ENCODE measurements at regions not wholly inside any gene's neighbourhood (a gene's known extent, or its start where the extent isn't known, plus 50 kb on each side); places are given as distances from the start of the nearest gene placed in this dataset.

DNA sequence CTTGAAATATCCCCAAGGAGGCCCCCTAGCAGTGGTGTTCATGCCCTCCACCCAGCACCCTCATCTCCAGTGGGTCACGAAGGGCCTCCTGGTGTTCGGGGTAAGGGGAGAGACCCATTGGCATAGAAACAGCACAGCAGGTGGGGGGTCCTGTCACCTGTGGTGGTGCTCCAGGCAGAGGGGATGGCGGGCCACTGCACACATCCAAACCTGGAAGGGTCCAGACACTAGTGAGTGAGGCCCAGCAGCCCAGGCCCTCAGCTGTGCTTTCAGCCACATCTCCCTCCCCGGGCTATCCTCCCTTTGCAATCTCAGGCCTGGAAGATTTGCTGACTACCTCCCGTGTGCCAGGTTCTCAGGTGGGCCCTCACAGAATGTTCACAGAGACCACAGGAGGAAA is 59.4 kb upstream of the LYVE1 start:
- no peaks in the 10 kb centered on the region for H3K36me3 ChIP-seq (ENCODE audit: insufficient read depth, low read length)
- H2AFZ ChIP-seq (ENCODE audit: low read depth, low read length) = no peak overlapping the region
- no peak overlapping the region for H3K4me3 ChIP-seq (ENCODE audit: low read length)
- no peaks in the 10 kb centered on the region for H3K27me3 ChIP-seq (ENCODE audit: insufficient read depth, low read length)
- no peaks in the 10 kb centered on the region for H3K4me1 ChIP-seq (ENCODE audit: insufficient read depth, low read length)
- no peaks in the 10 kb centered on the region for H3K9me3 ChIP-seq (ENCODE audit: low read length)

DNA sequence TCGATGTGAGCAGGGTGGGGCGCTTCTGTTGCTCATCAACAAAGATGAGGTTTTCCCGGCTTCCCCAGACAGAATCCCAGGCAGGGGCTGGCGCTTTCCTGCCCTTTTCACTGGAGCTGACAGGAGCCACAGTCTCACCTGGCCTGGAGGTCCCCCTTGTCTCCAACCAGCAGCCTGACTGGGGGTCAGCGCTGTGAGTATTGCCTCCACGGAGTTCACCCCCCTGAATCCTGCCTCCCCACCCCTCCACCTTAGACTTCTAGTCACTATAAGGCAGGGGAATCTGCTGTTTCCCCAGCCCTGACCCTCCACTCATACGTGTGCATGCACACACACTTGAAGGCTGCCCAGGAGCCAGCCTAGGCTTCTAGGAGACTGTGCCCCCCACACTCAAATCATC is 58.8 kb upstream of the LYVE1 start:
- H2AFZ ChIP-seq (ENCODE audit: low read depth, low read length) = no peak overlapping the region
- H3K27me3 ChIP-seq (ENCODE audit: insufficient read depth, low read length) = no peaks in the 10 kb centered on the region
- no peaks in the 10 kb centered on the region for H3K36me3 ChIP-seq (ENCODE audit: insufficient read depth, low read length)
- no peaks in the 10 kb centered on the region for H3K9me3 ChIP-seq (ENCODE audit: low read length)
- H3K4me1 ChIP-seq (ENCODE audit: insufficient read depth, low read length) = no peaks in the 10 kb centered on the region
- no peak overlapping the region for H3K4me3 ChIP-seq (ENCODE audit: low read length)

DNA sequence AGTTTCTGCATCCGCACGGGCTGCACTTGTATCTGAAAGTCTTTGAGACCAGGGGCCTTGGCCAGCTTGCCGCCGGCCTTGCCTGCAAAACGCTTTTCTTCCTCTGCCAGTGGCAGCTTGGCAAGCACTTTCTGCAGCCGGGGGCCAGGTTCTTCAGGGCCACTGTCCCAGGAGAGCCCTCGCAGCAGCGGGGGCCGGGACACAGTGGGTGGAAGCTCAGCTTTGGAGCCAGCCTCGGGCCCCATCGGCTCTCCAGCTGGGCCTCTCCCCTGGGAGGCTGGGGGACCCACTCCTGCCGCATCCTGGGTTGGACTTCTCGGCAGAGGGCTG is 57.5 kb upstream of the LYVE1 start:
- Histone ChIP-seq H3K27me3 (ENCODE audit: insufficient read depth, low read length) (no peaks in the 10 kb centered on the region), H2AFZ (ENCODE audit: low read depth, low read length) (no peak overlapping the region), H3K4me1 (ENCODE audit: insufficient read depth, low read length) (peaks cover 1% of the 10 kb centered on the region), H3K4me3 (ENCODE audit: low read length) (no peak overlapping the region), H3K9me3 (ENCODE audit: low read length) (no peaks in the 10 kb centered on the region), H3K36me3 (ENCODE audit: insufficient read depth, low read length) (no peaks in the 10 kb centered on the region)

DNA sequence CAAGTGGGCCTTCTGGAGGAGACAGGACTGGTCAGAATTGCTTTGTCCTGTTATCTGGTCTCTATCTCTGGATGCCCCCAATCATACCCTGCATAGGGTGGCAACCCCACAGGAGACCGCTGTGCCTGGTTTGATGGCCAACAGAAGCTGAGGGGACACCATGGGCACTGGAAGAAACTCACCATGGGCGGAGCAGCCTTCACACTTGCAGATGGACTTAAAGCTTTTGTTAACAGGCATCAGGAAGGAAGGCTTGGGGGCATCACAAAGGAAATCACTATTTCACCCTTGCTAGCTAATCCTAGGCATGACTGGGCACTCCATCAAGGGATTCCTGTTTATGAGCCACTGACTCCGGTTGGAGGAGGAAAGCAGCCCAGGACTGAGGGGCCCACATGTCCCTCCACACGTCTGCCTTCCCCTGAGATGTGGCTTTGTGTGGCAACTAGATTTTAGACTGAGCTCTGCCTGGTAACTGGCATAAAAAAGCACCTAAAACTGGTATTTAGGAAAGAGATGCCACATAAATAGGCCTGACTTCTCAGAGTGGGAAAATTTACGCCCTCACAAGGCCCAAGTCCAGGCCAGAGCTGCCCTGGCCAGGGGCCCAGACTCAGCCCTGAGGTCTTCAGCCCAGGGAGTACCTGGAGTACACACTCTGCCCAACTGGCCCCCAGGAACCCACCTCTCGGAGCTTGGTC is 57.0 kb upstream of the LYVE1 start:
- no peak overlapping the region for H2AFZ ChIP-seq (ENCODE audit: low read depth, low read length)
- H3K4me1 ChIP-seq (ENCODE audit: insufficient read depth, low read length) = peaks cover 1% of the 10 kb centered on the region

DNA sequence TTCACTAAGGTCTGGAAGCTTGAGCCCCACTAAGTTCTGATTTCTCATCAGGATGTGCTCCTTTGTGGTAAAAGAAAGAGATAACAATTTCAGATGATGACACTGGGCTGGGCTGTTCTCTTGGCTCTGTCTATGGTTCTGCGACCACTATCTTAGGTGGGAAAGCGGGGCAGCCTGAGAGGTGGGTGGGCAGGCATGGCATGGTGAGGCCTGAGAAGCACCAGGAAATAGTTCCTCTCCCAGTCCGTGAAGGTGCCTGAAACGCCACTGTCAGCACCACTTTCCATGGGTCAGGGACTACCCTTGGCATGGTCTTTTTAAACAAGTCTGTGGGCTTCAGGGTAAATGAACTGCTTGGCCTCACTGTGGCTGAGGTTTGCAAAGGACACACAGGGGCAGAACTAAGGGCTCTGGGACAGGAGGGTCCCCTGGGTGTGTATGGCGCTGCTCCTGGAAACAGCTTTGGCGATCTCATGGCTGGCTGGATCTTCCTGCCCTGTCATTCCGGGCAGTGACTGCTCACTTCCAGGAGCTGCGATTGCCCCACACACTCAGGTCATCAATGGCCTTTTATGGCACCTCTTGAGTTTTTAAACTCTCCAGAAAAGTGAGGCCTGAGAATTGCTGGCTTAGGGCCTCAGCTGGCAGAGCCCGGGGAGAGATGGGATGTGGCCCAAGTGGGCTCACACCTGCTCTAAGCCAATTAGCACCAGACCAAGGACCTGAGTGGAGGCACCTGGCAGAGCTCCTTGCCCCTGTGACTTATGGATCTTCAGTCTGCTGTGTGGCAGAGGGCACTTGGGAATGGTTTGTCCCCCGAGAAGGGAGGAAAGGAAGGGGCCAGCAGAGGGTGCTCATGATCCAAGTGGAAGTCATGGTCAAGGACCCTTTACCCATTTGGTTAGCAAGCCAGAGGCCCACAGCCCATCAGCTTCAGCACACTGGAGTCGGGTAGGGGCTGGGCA is 55.6 kb upstream of the LYVE1 start:
- Histone ChIP-seq H2AFZ (ENCODE audit: low read depth, low read length) (no peak overlapping the region), H3K4me1 (ENCODE audit: insufficient read depth, low read length) (peaks cover 1% of the 10 kb centered on the region), H3K9me3 (ENCODE audit: low read length) (no peaks in the 10 kb centered on the region), H3K27me3 (ENCODE audit: insufficient read depth, low read length) (no peaks in the 10 kb centered on the region), H3K4me3 (ENCODE audit: low read length) (no peak overlapping the region), H3K36me3 (ENCODE audit: insufficient read depth, low read length) (no peaks in the 10 kb centered on the region)

More for the DNA sequence above, 57.0 kb upstream of the LYVE1 start:
- Histone ChIP-seq H3K9me3 (ENCODE audit: low read length) (no peaks in the 10 kb centered on the region), H3K27me3 (ENCODE audit: insufficient read depth, low read length) (no peaks in the 10 kb centered on the region), H3K4me3 (ENCODE audit: low read length) (no peak overlapping the region), H3K36me3 (ENCODE audit: insufficient read depth, low read length) (no peaks in the 10 kb centered on the region)

DNA sequence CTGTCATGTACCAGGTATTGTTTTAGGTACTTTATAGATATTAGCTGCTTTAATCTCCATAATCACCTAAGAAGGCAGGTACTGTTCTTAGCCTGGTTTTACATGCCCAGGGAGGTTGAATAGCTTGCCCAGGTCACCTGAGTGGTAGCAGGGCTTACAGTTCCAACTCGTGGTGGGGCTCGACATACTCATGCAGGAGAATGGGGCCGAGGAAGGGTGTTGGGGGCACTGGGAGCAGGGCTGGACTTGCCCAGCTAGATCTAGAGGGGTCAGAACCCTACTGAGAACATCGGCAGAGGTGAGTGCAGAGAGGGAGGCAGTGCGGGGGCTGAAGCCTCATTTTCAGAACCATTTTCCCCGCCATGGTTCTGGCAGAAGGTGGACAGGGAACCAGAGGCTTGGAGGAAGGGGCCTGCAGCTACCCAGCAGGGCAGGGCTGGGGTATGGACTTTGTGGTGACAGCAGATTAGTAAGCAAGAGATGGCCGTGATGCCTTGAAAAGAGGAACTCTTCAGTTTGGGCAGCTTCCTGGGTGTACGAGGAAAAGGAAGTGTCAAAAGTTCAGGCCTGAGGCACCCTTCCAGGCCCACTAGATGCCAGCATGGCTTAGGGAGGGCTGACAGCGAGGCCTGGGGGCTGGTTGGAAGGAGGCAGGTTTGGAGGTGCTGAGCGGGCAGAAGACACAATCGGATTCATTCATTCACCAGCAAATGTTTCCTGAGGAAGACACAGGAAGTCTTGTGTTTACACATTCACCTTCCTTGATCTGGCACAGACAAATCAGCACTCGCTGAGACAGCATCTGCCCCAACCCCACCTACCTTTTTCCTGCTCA is 54.7 kb upstream of the LYVE1 start:
- Histone ChIP-seq H3K9me3 (ENCODE audit: low read length) (no peaks in the 10 kb centered on the region), H3K27me3 (ENCODE audit: insufficient read depth, low read length) (no peaks in the 10 kb centered on the region), H3K36me3 (ENCODE audit: insufficient read depth, low read length) (no peaks in the 10 kb centered on the region), H2AFZ (ENCODE audit: low read depth, low read length) (no peak overlapping the region), H3K4me3 (ENCODE audit: low read length) (no peak overlapping the region), H3K4me1 (ENCODE audit: insufficient read depth, low read length) (peaks cover 1% of the 10 kb centered on the region)

DNA sequence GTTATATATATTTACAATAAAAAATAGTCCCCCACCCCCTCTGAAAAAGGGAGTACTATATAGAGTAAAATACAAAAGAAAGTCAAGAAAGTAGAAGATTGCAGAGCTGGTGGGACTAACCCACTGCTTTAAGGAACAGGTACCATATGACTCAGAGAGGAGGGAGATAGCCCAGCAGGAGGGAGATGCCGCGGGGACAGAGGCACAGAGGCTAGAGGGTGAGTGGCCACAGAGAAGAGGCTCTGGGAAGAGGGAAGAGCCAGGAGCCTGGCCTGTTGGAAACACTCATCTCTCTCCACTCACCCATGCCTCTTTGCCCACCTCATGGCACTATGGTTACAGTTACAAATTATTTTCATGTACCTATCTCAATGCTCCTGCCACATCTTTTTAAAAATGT is 53.6 kb upstream of the LYVE1 start:
- peaks cover 1% of the 10 kb centered on the region for H3K4me1 ChIP-seq (ENCODE audit: insufficient read depth, low read length)
- H3K27me3 ChIP-seq (ENCODE audit: insufficient read depth, low read length) = no peaks in the 10 kb centered on the region
- no peaks in the 10 kb centered on the region for H3K36me3 ChIP-seq (ENCODE audit: insufficient read depth, low read length)
- H3K4me3 ChIP-seq (ENCODE audit: low read length) = no peak overlapping the region
- H3K9me3 ChIP-seq (ENCODE audit: low read length) = no peaks in the 10 kb centered on the region
- H2AFZ ChIP-seq (ENCODE audit: low read depth, low read length) = no peak overlapping the region

DNA sequence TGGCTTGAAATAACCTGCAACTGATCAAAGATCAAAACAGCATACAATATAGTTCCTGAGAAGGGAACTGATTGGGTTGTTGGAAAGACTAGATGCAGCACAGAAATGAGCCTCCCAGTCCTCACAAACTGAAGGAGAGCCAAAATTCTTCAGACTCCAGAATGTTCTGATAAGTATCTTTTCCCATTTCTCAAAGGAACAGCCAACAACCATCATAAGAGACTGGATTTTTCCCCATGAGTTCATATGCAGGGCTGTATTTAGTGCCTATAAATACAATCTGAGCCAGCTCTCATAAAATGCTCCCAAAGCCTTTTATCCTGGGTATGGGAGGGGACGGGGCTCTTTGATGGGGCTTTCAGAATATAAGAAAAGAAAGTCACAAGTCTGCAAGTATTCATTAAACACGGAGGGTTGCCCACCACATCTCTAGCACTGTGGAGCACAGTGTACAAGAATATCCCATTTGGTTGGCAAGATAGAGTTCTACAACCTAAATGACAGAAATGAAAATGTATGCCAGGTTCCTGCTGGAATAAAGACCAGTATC is 50.7 kb upstream of the LYVE1 start:
- Histone ChIP-seq H3K9me3 (ENCODE audit: low read length) (no peaks in the 10 kb centered on the region), H2AFZ (ENCODE audit: low read depth, low read length) (no peak overlapping the region), H3K27me3 (ENCODE audit: insufficient read depth, low read length) (no peaks in the 10 kb centered on the region), H3K4me1 (ENCODE audit: insufficient read depth, low read length) (peaks cover 1% of the 10 kb centered on the region), H3K4me3 (ENCODE audit: low read length) (no peak overlapping the region), H3K36me3 (ENCODE audit: insufficient read depth, low read length) (no peaks in the 10 kb centered on the region)

DNA sequence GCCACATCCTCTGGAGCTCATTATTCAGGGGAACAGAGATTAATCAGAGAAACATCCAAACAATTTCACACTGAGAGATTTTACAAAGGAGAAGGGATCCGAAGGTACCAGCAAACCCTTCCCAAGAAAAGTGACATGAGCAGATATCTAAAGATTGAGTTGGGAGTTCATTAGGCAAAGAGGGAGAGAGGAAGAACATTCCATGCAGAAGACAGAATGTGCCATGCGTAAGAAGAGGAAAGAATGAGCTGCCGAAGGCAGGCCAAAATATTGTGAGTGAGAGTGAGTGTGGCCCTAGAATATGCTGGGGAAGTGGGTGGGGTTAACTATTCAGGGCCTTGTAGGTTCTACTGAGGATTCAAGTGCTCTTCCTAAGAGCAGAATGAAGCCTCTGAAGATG is 50.0 kb upstream of the LYVE1 start:
- no peak overlapping the region for H2AFZ ChIP-seq (ENCODE audit: low read depth, low read length)

More for the DNA sequence above, 50.0 kb upstream of the LYVE1 start:
- no peak overlapping the region for H3K4me3 ChIP-seq (ENCODE audit: low read length)
- H3K36me3 ChIP-seq (ENCODE audit: insufficient read depth, low read length) = no peaks in the 10 kb centered on the region
- H3K9me3 ChIP-seq (ENCODE audit: low read length) = no peaks in the 10 kb centered on the region
- H3K27me3 ChIP-seq (ENCODE audit: insufficient read depth, low read length) = no peaks in the 10 kb centered on the region
- H3K4me1 ChIP-seq (ENCODE audit: insufficient read depth, low read length) = peaks cover 1% of the 10 kb centered on the region
